Right ventricle myocardium inferior (tissue), 1 donor: ENCODE measurements at regions not wholly inside any gene's neighbourhood (a gene's known extent, or its start where the extent isn't known, plus 50 kb on each side); places are given as distances from the start of the nearest gene placed in this dataset.
"Not testable (repeated sequence)": the region's sequence is repeated elsewhere in the genome, so short reads cannot be mapped to it uniquely, and the experiment has no call there.

Experiments used
- ATAC-seq: fragments of 200-7000 bp; cut with Tn5 transposase; one replicate; pipeline ENCODE4 v1.9.1; 2020; ENCODE audit warnings: mild to moderate bottlenecking, moderate library complexity
- DNase-seq: peaks from one replicate; pipeline ENCODE4 v3.0.0; 2021; ENCODE audit errors: missing footprints
- intact Hi-C: fragments of 100-400 bp; cut with DNase I; formaldehyde crosslinking; loops from one replicate; pipeline ENCODE4 v1.11.0; 2022
- donor health status: DM: no; HTN: yes; CAD: no; lungs with severe emphysema.

GRCh38 chr1:238745069-238745468 lies 641.3 kb upstream of the CHRM3 start:
- intact Hi-C loops = no loop called here
- ATAC-seq = no peak
- DNase-seq = no peak

GRCh38 chr1:238738892-238739291 lies 647.5 kb upstream of the CHRM3 start:
- DNase-seq = no peak
- intact Hi-C loops = no loop called here
- ATAC-seq = no peak

DNA sequence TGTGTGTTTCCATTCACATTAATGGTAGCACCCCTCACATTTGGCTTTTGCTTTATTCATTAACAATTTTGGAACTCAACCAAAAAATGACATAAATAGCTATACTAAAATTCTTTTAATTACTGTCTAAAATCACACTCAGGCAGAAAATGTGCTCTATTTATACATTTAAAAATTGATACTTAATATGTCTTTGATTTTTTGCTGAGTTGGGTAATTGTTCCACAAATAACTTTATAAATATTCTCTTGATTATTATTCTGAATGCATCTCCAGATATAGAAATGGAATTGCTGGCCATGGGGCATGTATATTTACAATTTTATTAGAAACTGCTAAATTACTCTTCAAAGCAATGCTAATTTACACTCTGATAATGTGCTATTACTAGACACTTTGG lies 658.7 kb upstream of the CHRM3 start:
- no peak for ATAC-seq
- intact Hi-C loops = no loop called here
- DNase-seq = no peak

DNA sequence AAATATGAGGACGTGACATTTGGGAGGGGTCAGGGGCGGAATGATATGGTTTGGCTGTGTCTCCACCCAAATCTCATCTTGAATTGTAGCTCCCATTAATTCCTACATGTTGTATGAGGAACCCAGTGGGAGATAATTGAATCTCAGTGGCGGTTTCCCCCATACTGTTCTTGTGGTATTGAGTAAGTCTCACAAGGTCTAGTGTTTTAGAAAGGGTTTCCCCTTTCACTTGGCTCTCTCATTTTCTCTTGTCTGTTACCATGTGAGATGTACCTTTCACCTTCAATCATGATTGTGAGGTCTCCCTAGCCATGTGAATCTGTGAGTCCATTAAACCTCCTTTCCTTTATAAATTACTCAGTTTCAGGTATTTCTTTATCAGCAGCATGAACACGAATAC lies 663.6 kb upstream of the CHRM3 start:
- intact Hi-C loops = no loop called here
- ATAC-seq (no peak), DNase-seq (no peak)

DNA sequence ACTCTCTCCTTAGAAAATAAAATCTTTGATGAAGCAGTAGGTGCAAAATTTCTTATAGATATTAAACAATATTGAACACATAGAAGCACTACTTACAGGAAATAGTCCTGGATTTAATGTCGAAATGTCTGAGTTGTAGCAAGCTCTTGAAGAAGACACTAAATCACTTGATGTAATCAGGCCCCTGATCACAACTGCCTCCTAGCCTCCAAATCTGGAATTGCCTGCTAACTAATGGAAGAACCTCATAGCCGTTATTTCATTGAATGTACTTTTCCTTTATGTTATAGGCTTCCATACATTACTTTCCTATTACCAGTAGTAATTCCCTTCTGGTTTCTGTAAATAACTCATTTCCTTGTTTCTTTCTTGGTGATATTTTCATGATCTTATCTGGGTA lies 675.7 kb upstream of the CHRM3 start:
- no peak for ATAC-seq
- no peak for DNase-seq

GRCh38 chr1:238701024-238701423 lies 685.3 kb upstream of the CHRM3 start:
- intact Hi-C loops = no loop called here

More for the DNA sequence above, 675.7 kb upstream of the CHRM3 start:
- intact Hi-C loops = no loop called here

GRCh38 chr1:238690415-238690814 lies 696.0 kb upstream of the CHRM3 start:
- intact Hi-C loops = no loop called here
- ATAC-seq = no peak

More at GRCh38 chr1:238701024-238701423, 685.3 kb upstream of the CHRM3 start:
- ATAC-seq (no peak), DNase-seq (no peak)

GRCh38 chr1:238684576-238684975 lies 701.8 kb upstream of the CHRM3 start:
- intact Hi-C loops, DNase-seq, ATAC-seq: not testable (repeated sequence)

More at GRCh38 chr1:238690415-238690814, 696.0 kb upstream of the CHRM3 start:
- no peak for DNase-seq

DNA sequence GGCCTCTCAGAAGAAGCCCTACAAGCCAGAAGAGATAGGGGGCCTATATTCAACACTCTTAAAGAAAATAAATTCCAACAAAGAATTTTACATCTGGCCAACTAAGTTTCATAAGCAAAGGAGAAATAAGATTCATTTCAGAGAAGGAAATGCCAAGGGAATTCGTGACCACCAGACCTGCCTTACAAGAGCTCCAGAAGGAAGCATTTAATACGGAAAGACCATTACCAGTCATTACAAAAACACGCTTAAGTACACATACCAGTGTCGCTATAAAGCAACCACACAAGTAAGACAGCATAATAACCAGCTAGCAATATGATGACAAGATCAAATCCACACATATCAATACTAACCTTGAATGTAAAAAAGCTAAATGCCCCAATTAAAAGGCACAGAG lies 704.9 kb upstream of the CHRM3 start:
- intact Hi-C loops = no loop called here
- DNase-seq = no peak

GRCh38 chr1:238681021-238681420 lies 705.3 kb upstream of the CHRM3 start:
- DNase-seq (no peak), ATAC-seq (no peak)
- intact Hi-C loops = no loop called here

More for the DNA sequence above, 704.9 kb upstream of the CHRM3 start:
- ATAC-seq = no peak

DNA sequence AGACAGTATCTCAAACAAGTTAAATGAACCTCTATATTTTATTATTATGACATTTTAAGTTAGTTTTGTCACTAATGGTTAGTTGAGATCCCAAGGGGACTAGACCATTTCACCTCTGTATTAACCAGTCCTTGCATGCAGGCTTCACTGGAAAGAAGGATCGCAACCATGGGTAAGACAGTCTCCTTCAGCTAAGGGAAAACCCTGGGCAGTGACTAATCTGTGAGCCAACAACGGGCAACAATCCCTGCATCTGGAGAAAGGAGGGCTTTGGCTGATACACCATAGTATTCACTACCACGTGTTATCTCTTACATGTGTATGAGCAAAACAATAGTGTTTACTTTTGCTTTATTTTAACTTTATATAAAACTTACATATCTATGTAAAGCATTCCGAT lies 708.8 kb upstream of the CHRM3 start:
- intact Hi-C loops = no loop called here
- no peak for ATAC-seq
- DNase-seq = no peak

DNA sequence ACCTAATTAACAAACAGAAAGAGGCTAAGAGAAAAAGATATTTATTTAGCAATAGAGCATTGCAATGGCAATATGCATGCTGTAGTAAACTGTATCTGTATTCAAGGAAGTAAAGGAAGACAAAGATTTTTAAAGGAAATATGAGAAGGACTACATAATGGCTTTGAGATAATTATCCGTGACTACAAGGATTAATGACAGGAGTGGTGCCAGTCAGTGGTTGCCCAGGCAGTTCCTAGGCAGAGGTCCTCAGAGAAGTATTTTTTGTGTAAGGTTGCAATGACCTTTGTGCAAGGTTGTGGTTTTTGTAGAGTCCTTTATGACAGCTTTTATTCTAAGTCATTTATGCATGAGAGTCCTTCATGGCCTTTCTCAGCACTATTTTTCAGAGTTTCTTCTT lies 711.1 kb upstream of the CHRM3 start:
- ATAC-seq = no peak
- no peak for DNase-seq
- intact Hi-C loops = no loop called here

DNA sequence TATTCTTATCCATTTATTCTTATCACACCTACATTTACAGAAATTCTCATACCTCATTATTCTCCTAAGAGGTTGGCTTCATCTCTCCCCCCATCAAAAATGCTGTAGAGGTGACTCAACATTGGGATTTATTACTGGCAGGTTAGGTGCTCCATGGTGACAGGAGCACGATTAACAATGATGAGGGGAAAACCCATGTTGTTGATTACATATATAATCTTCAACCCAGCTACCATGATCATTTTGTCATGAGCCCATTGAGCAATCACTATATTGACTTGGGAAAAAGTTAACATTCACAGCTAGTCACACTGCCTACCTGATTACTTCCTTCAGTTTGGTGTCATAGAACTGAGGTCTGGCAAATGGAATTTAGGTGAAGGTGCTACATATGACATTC lies 712.1 kb upstream of the CHRM3 start:
- intact Hi-C loops = no loop called here
- ATAC-seq = no peak

GRCh38 chr1:238673561-238673960 lies 712.8 kb upstream of the CHRM3 start:
- DNase-seq (no peak), ATAC-seq (no peak)
- intact Hi-C loops = no loop called here

More for the DNA sequence above, 712.1 kb upstream of the CHRM3 start:
- DNase-seq = no peak

DNA sequence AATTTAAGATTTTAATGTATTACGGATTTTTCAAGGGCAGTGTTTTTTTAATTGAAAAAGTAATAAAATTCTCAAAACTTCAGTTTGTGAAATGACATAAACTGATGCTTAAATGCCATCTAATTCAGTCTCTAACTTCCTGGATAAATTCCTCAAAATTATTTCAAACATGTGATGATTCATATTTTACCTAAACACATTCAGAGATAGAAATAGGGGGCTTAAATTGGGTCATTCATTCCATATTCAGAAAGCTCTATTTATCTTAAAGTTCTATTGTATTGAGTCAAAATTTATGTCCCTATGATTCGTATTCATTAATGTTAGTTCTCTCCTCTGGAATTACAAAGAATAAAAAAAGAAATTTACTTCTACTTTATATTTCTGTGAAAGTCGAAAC lies 713.6 kb upstream of the CHRM3 start:
- intact Hi-C loops = no loop called here
- ATAC-seq (no peak), DNase-seq (no peak)

DNA sequence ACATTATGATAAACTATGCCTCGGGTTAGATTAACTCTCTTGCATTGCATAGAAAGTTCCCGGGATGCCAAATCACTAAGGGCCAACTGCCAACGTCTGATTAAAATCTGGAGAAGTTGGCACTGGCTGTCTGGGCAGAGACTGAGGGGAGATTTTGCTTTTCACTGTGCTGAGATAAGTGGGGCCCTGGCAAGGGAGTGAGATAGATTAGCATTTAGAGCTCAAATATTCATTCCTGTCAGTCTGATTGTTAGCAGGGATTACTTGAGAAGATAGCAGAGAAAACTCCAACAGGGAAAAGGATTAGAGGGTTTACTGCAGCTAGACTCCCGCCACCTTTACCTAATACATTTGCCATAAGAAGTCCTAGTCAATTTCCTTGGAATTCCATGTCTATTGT lies 714.1 kb upstream of the CHRM3 start:
- ATAC-seq (no peak), DNase-seq (no peak)
- intact Hi-C loops = no loop called here

DNA sequence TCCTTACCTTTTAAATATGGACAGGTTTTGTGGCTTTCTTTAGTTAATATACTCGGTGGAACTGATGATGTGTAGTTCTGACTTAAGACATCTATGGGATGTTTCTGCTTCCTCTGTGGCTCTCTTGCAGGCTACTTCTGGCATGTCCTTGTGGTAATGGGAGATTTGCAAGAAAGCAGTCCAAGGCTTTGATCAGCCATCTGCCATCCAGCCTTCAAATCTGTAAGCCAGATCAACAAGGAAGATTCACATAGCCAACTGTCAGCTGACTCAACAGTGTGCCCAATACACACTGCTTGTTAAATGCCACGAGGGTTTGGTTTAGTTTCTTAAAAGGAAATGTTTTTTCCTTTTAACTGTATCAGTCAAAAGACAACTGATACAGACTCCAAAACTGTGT lies 722.2 kb upstream of the CHRM3 start:
- ATAC-seq (no peak), DNase-seq (no peak)
- intact Hi-C loops = no loop called here

DNA sequence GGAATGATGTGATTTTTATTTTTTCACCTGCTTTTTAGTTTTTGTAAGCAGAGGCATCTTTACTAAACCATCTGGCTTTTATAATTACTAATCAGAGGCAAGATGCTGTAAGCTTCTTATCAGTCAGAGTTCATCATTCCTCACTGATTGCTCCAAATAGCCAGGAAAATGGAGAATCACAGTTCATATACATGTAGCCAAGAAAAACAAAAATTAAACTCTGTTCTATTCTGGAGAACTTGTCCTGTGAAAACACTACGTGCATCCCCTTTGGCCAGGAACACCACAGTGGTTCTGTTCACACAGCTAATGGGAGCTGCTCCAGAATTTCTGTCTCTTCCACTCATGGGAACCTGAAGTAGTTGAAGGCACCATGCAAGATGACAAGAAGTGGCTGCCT lies 725.5 kb upstream of the CHRM3 start:
- intact Hi-C loops = no loop called here
- ATAC-seq (no peak), DNase-seq (no peak)

GRCh38 chr1:238658763-238659162 lies 727.6 kb upstream of the CHRM3 start:
- ATAC-seq (no peak), DNase-seq (no peak)
- intact Hi-C loops = no loop called here

GRCh38 chr1:238653693-238654321 lies 732.6 kb upstream of the CHRM3 start:
- ATAC-seq = no peak
- intact Hi-C loops = no loop called here

GRCh38 chr1:238652346-238652968 lies 733.9 kb upstream of the CHRM3 start:
- ATAC-seq = no peak
- DNase-seq = no peak
- intact Hi-C loops = no loop called here

More at GRCh38 chr1:238653693-238654321, 732.6 kb upstream of the CHRM3 start:
- no peak for DNase-seq
